Iris pigment epithelial cell (primary cell): ENCODE measurements at regions not wholly inside any gene's neighbourhood (a gene's known extent, or its start where the extent isn't known, plus 50 kb on each side); places are given as distances from the start of the nearest gene placed in this dataset.
"Not testable (repeated sequence)": the region's sequence is repeated elsewhere in the genome, so short reads cannot be mapped to it uniquely, and the experiment has no call there.

Experiments
- DNase-seq: peaks from one replicate; pipeline ENCODE4 v3.0.0-alpha.2; 2011; ENCODE audit warnings: low read depth

- no peak for DNase-seq
These were observed 50.8 kb upstream of the BEND6 start for GRCh38 chr6:56904068-56904467.

DNA sequence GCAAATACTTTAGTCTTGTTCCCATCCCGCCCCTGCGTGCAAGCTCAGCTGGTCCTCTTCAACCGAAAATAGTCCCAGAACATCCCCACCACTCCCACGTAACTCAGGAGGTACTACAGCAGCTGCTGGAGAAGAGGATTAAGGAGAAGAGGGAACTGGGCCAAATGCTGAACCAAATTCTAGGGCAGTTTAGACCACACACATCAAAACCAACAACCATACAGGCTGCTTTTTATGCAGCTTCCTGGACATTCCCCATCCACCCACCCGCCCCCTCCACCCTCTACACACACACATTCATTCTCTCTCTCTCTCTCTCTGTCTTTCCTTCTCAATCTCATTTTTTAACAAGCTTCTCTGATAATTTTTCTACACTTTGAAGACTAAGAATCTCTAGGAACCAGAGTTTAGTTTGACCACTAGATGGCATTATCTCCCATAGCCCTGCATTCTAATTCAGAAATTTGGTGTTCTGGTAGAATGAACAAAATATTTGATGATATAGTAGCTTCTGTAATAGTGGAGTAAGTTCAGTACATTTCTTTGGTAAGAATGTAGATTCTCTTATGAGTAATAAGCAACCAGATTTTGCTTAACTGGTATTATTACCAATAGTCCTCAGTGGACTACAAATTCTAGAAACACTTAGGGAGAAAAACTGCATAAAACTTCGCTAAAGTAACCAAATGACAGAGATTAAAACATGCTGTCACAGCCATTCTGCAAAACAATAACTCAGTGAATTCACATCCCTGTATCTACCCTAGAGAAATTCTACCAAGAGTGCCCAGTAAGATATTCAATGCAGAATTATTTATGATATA is 52.1 kb upstream of the BEND6 start:
- DNase-seq, result peak; percentile 66

DNA sequence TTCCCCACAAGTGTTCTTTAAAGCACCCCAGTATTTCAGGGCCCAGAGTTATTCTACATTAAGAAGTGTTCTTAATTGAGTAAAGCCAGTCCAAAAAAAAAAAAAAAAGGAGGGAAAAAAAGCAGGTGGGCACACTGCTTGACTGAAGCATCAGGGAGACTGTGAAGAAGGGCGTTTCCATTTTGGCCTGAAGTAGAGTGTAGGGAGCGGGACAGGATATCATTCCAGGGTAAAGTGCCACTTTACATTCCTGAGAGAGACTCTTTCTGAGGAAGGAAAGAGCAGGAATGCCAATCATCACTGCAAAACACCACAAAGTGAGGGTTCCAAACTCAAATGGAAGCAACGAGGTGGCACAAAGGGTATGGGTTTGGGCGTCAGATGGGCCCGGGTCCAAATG is 54.1 kb upstream of the BEND6 start:
- no peak for DNase-seq

DNA sequence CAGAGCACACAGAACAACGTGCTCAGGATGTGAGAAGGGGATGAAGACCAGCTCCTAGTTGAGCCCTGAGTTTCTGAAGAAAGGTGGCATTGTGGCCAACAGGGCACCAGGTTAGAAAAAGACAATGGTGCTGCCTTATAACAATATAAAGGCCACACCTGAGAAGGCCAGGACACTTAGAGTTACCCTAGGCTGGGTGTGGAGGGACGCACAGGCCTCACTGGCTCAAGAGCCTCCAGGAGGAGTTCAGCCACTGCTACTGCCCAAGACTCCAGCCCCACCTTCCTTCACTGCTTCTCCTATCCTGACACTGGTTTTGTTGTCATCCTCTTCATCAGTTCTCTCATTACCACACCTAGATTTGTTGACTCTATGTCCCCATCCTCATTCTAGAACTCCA is 55.2 kb upstream of the BEND6 start:
- DNase-seq, result no peak

DNA sequence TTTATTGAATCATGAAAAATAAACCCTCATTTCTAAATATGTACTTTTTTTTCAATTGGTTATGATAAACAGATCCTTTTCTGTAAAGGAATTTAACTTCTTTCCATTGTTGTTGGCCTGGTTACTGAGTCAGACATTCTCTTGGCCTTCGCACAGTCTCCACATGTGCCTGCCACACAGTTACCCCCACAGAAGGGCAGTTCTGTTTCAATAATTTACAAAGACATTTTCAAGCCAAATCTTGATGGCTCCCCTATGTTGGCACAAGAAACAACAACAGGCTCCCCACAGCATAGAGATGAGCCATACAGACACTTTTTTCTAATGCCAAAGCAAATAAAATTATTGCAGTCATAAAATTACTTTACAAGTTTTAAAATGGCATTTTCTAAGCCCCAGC is 55.6 kb upstream of the BEND6 start:
- DNase-seq, result peak; percentile 71

DNA sequence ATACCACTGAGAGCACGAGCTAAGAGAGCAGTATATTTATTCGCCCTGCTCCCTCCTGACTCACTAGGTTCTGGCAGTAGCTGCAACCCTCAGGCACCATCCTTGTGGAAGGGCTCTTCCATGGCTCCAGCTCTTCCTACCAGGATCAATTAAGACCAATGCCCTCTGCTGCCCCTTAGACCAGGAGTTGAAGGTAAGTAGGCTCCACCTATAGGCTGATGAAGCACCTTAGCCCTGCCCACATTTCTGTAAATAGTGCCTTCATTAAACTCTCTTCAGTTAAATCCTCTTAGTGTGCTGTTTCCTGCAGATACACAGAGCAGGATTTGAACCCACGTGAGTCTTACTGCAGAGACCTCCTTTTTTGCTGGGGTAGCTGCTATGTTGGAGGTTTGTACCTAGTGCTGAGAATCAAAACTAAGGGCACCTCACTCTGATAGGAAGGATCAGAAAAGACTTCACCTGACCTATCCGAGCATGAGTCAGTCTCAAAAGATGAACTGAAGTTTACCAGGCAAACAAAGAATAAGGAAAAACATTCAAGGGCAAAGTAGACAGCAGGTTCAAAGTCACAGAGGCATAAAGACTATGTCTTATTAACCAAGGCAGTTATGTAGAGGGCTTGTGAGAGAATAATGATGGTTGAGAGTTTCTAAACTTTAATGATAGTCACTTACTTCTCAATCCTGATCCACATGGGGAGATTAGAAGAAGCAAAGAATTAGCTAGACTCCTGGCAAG is 56.9 kb upstream of the BEND6 start:
- DNase-seq, result no peak

DNA sequence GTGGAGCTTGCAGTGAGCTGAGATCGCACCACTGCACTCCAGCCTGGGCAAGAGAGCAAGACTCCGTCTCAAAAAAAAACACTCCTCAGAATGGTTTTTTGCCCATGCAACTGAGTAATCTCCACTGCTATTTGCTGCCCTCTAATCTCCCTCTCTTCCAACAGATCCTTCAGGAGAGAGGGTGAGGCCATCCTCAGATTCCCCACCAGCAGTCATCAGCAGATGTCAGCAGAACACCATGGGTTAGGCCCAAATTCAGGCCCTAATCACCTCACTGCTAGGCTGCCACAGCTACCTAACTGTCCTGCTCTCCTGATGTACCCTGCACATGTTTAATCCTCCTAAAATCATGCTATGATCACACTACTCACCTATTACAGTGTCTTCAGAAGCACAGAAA is 63.2 kb upstream of the BEND6 start:
- no peak for DNase-seq

DNA sequence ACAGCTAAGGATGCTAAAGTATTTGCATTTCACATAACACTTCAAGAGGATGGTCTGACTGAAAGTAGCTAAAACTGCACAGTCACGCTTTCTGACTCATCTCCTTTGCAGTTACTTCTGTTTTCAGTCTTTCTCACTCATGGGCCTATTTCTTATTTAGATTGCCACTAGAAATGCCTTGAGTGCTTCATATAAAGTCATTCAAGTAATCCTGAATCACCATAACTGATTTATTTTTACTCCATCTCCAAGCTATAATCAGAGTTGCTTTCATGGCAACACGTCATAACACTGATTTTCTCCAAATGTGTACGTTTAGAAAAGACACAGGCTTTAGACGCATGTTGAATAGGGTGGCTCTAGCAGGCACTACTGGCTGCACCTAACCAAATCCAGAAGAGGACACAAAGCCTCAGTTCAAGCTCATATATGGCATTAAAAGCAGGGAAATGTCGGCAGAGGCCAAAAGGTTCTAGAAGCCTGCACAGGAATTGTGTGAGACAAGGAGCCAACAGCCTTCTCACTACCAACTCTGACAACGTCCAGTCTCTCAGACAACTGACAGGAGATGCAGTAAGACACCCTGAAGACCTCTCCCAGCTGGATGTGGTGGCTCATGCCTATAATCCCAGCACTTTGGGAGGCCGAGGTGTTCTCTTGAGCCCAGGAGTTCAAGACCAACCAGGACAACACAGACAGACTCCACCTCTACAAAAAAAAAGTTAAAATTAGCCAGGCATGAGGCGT is 64.1 kb upstream of the BEND6 start:
- DNase-seq, result peak; percentile 93

DNA sequence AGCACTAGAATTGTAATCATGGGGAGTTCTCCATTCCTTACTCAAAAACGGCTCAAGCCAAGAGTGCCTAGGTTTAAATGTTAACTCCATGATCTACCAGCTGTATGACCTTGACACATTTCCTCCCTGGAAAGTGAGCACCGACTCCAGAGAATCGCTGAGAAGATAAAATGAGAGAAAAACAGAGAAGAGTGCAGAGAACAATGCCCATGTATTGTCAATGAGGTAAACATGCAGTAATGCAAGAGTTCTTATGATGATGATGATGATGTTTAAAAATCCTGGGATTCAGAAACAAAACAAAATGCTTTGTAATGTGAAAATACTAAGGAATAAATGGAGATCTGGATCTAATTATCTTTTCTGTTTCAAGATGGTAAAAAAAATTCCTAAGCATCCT is 64.8 kb upstream of the BEND6 start:
- no peak for DNase-seq

DNA sequence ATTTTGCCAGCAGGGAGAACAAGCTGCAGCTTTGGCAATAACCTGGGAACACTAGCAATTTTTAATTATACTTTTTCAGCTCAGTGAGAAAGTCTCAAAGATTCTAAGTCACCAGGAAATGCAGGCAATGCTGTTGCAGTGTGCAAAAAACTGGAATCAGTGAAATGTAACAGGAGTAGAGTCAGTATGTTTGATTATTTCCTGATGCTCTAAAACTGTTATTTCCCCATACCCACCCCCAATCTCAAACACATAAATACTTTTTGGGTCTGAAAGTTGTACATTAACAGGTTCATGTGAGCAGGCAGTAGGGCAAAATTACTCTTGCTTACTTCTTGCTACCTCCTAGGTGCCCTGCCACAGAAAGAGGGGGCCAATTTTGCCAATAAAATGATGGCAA is 65.4 kb upstream of the BEND6 start:
- no peak for DNase-seq

DNA sequence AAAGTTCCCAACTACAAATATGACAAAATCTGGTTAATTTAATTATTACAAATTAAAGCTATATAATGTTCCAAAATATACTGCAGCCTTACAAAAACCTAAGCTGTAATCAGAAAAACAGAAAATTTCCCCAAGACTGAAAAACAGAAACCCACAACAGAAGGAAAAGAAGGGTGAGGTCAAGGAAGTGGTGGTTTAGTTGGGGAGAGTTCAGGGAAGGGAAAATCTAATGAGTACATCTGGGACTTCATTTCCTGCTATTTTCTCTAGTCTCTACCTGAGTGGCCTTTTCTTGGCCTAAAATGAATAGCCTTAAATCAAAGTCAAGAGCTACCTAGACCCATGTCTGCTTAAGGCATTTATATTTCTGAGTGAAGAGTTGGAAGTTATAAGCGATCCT is 66.2 kb upstream of the BEND6 start:
- DNase-seq, result no peak

GRCh38 chr6:56887086-56887485 is 67.8 kb upstream of the BEND6 start:
- no peak for DNase-seq

DNA sequence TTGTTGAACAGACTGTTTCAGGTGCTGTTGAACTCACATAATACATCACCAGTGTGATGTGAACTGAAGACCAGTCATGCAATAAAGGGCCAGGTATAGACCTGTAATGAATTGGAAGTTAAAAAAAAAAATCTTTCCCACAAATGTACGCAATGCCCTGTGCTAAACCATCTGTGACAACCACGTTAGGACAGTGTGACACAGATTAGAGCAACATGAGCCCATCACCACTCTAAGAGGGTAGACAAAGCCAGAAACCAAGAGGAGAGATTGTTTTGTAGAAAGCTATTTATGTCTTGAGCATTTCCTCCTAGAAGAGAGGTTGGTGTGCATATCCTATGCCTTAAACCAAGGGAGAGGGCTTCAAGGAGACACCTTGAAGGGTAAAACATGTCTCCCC is 77.0 kb upstream of the BEND6 start:
- no peak for DNase-seq

DNA sequence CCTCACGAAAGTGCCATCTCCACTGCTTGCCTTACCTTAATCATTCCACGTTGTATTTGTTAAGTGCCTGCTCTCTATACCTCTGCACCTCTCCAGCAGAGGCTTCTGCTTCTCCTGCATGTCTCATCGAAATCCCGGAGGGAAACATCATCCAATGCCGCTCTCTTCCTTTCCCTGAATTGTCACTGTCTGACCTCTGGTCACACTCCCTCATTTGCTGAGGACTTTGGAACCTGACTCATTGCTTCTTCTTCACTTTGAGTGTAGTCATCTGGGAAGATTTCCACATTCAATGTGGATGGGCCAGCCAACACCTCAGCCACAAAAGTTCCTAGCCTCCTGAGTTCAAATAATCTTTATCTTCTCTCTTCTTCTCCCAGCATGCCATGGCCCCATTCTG is 78.9 kb upstream of the BEND6 start:
- no peak for DNase-seq

DNA sequence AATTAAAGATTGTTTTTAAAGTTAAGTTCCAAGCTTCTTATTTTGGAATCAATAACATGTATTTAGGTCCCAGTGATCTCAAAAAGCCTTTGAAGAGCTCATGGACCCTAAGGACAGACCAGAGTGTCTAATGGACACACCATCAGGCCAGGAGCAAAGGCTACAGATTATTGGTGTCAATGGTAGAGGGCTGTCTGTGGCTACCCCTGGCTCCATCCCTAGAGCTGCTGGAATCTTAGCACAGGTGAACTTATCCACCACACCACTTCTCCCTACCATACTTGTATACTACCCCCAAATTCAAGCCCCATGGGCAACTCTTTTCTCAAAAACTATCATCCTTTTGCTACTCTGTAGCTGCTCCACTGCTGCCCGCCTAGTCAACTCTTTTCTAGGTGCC is 79.4 kb upstream of the BEND6 start:
- DNase-seq, result no peak

DNA sequence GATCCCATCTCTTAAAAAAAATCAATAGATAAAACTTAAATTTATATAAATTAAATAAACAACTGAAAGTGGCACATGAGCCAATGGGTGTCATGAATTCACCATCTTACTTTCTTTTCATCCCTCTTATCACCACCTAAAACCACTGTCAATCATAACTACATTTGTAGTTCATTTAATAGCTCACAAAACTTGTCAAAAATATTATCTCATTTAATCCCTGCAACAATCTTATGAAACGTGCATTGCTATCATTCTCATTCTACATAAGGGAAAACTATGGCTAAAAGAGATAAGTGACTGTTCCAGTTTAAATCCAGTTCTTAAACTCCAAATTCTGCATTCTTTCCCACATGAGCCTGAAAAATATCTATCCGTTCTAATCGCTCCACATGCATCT is 80.6 kb upstream of the BEND6 start:
- DNase-seq, result no peak

DNA sequence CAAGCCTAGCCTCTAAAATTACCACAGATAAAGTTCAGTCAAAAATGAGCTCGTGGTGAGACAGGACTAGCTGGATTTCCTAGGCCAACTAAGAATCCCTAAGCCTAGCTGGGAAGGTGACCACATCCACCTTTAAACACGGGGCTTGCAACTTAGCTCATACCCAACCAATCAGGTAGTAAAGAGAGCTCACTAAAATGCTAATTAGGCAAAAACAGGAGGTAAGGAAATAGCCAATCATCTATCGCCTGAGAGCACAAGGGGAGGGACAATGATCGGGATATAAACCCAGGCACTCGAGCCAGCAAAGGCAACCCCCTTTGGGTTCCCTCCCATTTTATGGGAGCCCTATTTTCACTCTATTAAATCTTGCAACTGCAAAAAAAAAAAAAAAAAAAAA is 84.9 kb upstream of the BEND6 start:
- DNase-seq, result not testable (repeated sequence)

GRCh38 chr6:56869346-56869745 is 85.6 kb upstream of the BEND6 start:
- no peak for DNase-seq

DNA sequence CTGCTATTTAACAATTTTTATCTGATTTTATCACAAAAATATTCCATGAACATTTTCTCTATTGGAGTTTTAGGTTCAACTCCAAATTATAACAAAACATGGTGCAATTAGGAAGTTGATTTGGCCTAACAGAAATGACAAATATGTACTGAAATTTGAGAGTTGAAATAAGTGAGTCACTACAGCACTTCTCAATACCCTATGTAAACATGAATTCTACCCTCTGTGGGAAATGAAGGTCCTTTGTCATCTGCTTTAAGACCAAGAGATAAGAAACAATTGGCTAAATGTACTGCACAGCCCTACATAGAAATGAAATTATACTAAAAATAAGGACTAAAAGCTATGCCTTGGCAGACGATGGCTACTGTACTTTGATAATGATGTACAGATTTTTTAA is 86.2 kb upstream of the BEND6 start:
- DNase-seq, result peak; percentile 95

DNA sequence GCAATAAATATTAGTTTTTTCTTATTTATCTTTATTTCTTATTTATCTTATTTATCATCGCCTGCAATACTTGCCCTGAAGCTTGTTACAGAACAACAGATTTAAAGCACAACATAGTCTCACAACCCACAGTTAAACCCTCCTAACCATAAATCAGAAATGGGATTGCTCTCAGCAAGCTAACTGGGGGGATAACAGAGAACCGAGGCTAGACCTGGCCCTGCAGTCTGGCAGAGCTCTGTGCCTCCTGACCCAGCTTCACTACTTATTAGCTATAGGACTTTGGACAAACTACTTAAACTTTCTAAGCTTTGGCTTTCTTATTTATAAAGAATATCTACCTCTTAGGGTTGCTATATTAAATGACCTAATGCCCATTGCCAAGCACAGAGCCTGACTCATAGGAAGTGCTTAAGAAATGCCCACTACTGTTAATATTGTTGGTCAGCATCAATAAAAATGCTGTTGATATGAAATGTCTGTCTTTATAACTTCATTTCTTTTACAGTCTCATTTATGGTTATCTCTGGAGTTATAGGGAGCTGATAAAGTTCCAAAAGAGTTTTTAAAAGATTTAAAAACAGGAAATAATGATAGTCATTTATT is 87.9 kb upstream of the BEND6 start:
- DNase-seq, result peak; percentile 69

GRCh38 chr6:56865081-56865875 is 89.6 kb upstream of the BEND6 start:
- DNase-seq, result no peak

DNA sequence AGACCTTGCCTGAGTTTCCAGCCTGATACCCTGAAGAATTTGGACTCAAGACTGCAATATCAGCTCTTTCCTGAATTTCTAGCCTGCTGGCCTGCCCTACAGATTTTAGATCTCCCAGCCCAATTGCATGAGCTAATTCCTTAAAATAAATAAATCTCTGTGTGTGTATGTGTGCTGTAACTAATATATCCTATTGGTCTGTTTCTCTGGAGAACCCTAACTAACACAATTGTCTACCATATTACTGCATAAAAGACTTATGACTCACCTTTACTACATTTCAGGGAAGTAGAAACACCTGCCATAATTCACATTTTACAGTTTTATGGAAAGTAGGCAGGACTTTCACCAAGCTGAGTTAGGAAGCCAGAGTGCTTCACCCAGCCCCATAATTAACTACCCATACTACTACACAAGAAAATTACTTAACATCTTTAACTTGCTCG is 90.7 kb upstream of the BEND6 start:
- DNase-seq, result no peak
